GM10266 (cell line): ENCODE measurements at regions not wholly inside any gene's neighbourhood (a gene's known extent, or its start where the extent isn't known, plus 50 kb on each side); places are given as distances from the start of the nearest gene placed in this dataset.
"Not testable (repeated sequence)": the region's sequence is repeated elsewhere in the genome, so short reads cannot be mapped to it uniquely, and the experiment has no call there.

Experiments
- DNase-seq: peaks from one replicate; pipeline ENCODE4 v3.0.0; 2012; ENCODE audit errors: extremely low spot score
- TF ChIP-seq, protein P1 (sequence below): IDR thresholded peaks from 2 replicates; pipeline ENCODE4 v1.5.1; 2012; ENCODE audit warnings: mild to moderate bottlenecking, low read depth; ENCODE audit not compliant: control insufficient read depth, insufficient read depth; ENCODE audit errors: missing control alignments

DNA sequence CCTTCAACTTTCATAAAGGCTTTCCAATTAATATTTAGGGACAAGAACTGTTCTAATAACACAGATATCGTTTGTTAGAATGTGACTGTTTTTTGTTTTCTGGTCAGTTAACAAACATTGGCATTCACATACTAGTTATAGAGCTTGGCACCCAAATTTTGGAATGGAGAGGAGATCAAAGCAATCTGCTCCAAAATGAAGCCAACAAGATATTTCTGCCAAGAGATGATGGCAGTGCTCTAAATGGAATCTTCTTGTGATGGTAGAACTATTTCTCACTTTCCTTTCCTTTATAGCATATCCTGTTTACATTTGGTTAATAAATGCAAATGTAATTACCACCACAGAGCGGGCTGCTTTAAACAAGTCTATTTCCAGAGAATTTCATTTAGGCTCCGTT lies 208.3 kb upstream of the RIMS1 start:
- TF ChIP-seq, protein P1, sequence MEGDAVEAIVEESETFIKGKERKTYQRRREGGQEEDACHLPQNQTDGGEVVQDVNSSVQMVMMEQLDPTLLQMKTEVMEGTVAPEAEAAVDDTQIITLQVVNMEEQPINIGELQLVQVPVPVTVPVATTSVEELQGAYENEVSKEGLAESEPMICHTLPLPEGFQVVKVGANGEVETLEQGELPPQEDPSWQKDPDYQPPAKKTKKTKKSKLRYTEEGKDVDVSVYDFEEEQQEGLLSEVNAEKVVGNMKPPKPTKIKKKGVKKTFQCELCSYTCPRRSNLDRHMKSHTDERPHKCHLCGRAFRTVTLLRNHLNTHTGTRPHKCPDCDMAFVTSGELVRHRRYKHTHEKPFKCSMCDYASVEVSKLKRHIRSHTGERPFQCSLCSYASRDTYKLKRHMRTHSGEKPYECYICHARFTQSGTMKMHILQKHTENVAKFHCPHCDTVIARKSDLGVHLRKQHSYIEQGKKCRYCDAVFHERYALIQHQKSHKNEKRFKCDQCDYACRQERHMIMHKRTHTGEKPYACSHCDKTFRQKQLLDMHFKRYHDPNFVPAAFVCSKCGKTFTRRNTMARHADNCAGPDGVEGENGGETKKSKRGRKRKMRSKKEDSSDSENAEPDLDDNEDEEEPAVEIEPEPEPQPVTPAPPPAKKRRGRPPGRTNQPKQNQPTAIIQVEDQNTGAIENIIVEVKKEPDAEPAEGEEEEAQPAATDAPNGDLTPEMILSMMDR: no peak
- no peak for DNase-seq

DNA sequence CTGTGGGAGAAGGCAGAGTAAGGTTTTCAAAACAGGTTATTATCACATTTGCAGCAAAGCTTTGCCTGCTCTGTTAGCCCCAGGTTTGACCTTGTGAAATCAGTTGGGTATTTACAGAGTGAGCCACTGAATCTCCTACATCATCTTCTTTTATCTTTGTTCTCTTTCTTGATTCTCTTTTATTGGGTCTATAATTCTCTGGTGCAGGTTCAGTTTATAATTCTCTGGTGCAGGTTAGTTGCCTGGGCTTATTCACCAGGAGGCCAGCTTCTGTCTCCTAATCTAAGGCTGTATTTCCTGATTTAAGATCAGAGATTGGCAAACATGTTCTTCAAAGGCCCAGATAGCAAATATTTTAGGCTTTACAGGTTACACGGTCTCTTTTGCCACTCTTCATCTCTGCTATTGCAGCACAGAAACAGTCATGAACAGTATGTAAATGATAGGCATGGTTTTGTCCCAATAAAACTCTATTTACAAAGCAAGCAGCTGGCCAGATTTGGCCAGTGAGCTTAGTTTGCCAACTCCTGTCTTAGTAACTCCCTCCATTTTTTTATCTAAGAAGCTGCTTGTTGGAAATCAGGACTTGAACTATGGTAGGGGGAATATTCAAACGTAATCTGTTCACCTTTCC lies 205.0 kb upstream of the RIMS1 start:
- no peak for DNase-seq
- TF ChIP-seq, protein P1: no peak

DNA sequence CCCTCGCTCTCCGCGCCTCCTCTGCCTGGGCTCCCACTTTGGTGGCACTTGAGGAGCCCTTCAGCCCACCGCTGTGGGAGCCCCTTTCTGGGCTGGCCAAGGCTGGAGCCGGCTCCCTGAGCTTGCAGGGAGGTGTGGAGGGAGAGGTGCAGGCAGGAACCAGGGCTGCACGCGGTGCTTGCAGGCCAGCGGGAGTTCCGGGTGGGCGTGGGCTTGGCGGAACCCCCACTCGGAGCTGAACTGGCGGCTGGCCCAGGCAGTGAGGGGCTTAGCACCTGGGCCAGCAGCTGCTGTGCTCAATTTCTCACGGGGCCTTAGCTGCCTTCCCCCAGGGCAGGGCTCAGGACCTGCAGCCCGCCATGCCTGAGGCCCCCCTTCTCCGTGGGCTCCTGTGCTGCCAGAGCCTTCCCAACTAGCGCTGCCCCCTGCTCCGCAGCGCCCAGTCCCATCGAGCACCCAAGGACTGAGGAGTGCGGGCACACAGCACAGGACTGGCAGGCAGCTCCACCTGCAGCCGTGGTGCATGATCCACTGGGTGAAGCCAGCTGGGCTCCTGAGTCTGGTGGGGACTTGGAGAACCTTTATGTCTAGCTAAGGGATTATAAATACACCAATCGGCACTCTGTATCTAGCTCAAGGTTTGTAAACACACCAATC lies 200.2 kb upstream of the RIMS1 start:
- not testable (repeated sequence) for DNase-seq

DNA sequence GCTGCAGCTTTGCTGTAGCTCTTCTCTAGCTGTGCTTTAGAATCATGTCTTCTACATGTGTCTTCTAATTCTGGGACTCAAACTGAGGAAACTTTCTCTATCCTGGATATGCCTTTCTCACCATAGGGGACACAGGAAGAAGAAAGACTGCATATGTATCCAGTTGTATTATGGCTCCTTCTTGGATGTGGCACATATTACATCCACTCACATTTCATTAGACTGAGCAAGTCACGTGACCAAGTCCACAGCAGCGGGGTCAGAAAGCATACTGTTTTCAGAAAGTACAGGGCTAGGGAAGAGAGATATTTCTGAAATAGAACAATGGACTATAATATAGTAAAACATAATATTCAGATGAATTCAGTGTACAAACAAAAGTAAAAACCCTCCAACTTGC lies 187.6 kb upstream of the RIMS1 start:
- TF ChIP-seq, protein P1: no peak
- DNase-seq: no peak

DNA sequence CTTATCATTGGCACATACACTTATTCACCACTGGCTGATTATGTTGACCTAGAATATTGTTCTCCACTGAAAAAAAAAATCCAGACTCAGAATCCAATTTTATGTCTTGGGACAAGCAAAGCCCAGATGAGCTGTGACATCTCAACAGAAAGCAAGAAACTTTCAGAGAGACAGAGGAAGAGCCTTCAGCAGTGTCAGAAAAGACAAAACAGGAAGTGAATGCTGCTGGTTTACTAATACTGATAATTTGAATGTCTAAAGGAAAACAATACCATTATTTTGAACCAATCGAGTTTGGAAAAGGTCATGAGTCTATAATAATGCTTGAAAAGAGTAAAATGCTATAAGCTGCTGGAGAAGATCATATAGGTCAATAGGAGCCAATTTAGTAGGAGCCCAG lies 179.8 kb upstream of the RIMS1 start:
- TF ChIP-seq, protein P1: no peak
- DNase-seq: no peak

DNA sequence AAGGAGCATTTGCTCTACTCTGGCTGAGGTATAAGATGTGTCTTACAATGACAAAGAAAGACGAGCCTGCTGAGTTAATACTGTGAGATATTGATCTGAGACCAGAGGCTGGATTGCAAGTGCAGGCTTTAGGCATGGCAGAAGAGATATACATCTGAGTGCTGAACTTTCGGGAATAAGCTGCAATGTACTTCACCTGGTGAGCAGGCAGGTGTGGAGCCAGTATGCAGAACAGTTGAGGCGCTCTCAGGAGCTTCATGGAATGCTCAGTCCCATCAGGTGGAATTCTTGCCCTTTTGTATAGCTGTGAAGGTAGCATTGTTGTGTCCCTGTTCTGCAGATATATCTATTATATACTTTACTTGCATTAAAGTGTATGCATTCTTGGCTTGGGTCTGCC lies 179.3 kb upstream of the RIMS1 start:
- DNase-seq: no peak
- TF ChIP-seq, protein P1: no peak

DNA sequence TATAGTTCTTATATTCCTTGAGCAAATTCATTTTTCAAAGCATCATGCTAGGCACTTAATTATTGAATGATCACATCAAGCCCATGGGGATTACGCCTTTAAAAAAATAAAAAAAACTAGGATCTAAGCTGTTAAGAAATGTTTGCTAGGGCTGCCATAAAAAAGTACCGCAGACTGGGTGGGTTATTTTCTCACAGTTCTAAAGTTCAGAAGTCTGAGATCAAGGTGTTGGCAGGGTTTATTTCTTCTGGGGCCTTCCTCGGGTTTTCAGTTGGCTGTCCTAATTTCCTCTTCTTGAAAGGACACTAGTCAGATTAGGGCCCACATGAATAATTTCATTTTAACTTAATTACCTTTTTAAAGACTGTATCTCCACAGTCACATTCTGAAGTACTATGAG lies 165.6 kb upstream of the RIMS1 start:
- no peak for DNase-seq
- TF ChIP-seq, protein P1: no peak
